H1 (cell line): ENCODE measurements at regions not wholly inside any gene's neighbourhood (a gene's known extent, or its start where the extent isn't known, plus 50 kb on each side); places are given as distances from the start of the nearest gene placed in this dataset.

Experiments
- CTCF ChIA-PET: fragments of 300-600 bp; sonication (Branson Sonifier 250); formaldehyde crosslinking; loops from one replicate; lab custom pipeline; 2021; ENCODE audit not compliant: partially characterized antibody; lab: Charles Lee
- POLR2A ChIA-PET: fragments of 300-600 bp; sonication (Branson Sonifier 250); formaldehyde crosslinking; loops from one replicate; lab custom pipeline; 2021; ENCODE audit warnings: inconsistent platforms; ENCODE audit not compliant: partially characterized antibody; lab: Charles Lee
- DNase-seq, 2 experiments: peaks; one replicate each; pipeline versions ENCODE4 v3.0.0 to v3.0.0-alpha.2; 2010 to 2022; ENCODE audit warnings: low spot score in 2 of 2, low read depth in 1 of 2, mixed read lengths in 1 of 2
- FAIRE-seq: peaks from 2 replicates; lab custom pipeline; 2011; peaks lifted over from hg19 to GRCh38; lab: Jason Lieb, UNC
- H2AFZ ChIP-seq: 2 replicates; pipeline ENCODE4 v1.8.1; 2012; ENCODE audit warnings: low read length, inconsistent platforms
- H2AK5ac ChIP-seq: 2 replicates; pipeline ENCODE4 v1.6.1; 2013; ENCODE audit warnings: low read depth, low read length
- H2BK120ac ChIP-seq: replicated peaks from 2 replicates; pipeline ENCODE3; 2013; ENCODE audit warnings: low read depth, low read length, inconsistent platforms
- H2BK12ac ChIP-seq: 2 replicates; pipeline ENCODE4 v1.6.1; 2013; ENCODE audit warnings: low read depth, low read length
- H2BK15ac ChIP-seq: 2 replicates; pipeline ENCODE4 v1.6.1; 2013; ENCODE audit warnings: low read length
- H2BK20ac ChIP-seq: 2 replicates; pipeline ENCODE4 v1.6.1; 2013; ENCODE audit warnings: low read length
- H2BK5ac ChIP-seq: 2 replicates; pipeline ENCODE4 v1.6.1; 2013; ENCODE audit warnings: low read depth, low read length
- H3K14ac ChIP-seq: 2 replicates; pipeline ENCODE4 v1.6.1; 2013; ENCODE audit warnings: inconsistent platforms; ENCODE audit not compliant: insufficient read length
- H3K18ac ChIP-seq: 2 replicates; pipeline ENCODE4 v1.6.1; 2013; ENCODE audit warnings: low read length; ENCODE audit errors: extremely low read depth
- H3K23ac ChIP-seq: 2 replicates; pipeline ENCODE4 v1.6.1; 2013; ENCODE audit warnings: inconsistent platforms; ENCODE audit not compliant: insufficient read length
- H3K23me2 ChIP-seq: 2 replicates; pipeline ENCODE4 v1.6.1; 2013; ENCODE audit warnings: low read depth, low read length
- H3K27ac ChIP-seq: 2 replicates; pipeline ENCODE4 v1.6.1; 2011; ENCODE audit warnings: low read depth, low read length, inconsistent platforms
- H3K27me3 ChIP-seq, 4 experiments: replicated peaks in 1 of 4; 1 replicate in 1 of 4; 2 replicates in 3 of 4; pipeline versions ENCODE4 v1.6.1 to v1.8.1; 2011 to 2013; ENCODE audit warnings: low read length in 3 of 4, mild to moderate bottlenecking in 3 of 4, inconsistent platforms in 2 of 4, mixed read lengths in 2 of 4, moderate library complexity in 1 of 4; ENCODE audit not compliant: control insufficient read depth in 3 of 4, insufficient read depth in 3 of 4; ENCODE audit errors: extremely low read depth in 1 of 4
- H3K36me3 ChIP-seq, 4 experiments: 2 replicates each; pipeline versions ENCODE4 v1.6.1 to v1.8.1; 2011 to 2013; ENCODE audit warnings: mild to moderate bottlenecking in 4 of 4, low read length in 3 of 4, moderate library complexity in 2 of 4, control low read depth in 1 of 4, inconsistent platforms in 1 of 4; ENCODE audit not compliant: insufficient read depth in 4 of 4, control insufficient read depth in 2 of 4
- H3K4ac ChIP-seq: replicated peaks from 2 replicates; pipeline ENCODE3; 2013; ENCODE audit warnings: low read length, low read depth, mixed read lengths, inconsistent platforms; ENCODE audit not compliant: insufficient read length
- H3K4me1 ChIP-seq, 4 experiments: replicated peaks in 1 of 4; 1 replicate in 1 of 4; 2 replicates in 3 of 4; pipeline versions ENCODE4 v1.6.1 to v1.8.1; 2011 to 2013; ENCODE audit warnings: low read length in 3 of 4, inconsistent platforms in 2 of 4, mixed read lengths in 1 of 4; ENCODE audit not compliant: insufficient read depth in 4 of 4, control insufficient read depth in 3 of 4
- H3K4me2 ChIP-seq, 2 experiments: 2 replicates each; pipeline versions ENCODE4 v1.6.1 to v1.8.1; 2011 to 2013; ENCODE audit warnings: low read depth in 2 of 2, low read length in 2 of 2, control low read depth in 1 of 2, inconsistent platforms in 1 of 2, mild to moderate bottlenecking in 1 of 2; ENCODE audit not compliant: insufficient read depth in 1 of 2
- H3K4me3 ChIP-seq, 4 experiments: fragments of 200-600, 300-600 bp in 1 of 4; sonication (generic), shearing (Covaris generic), sonication (Bioruptor Twin) in 1 of 4; 2 replicates each; pipeline versions ENCODE4 v1.5.1 to v1.8.1; 2011 to 2016; ENCODE audit warnings: low read length in 4 of 4, low read depth in 3 of 4, control low read depth in 2 of 4, inconsistent platforms in 2 of 4, mild to moderate bottlenecking in 2 of 4, mixed read lengths in 1 of 4, moderate library complexity in 1 of 4; ENCODE audit not compliant: insufficient read depth in 2 of 4; ENCODE audit errors: extremely low read depth in 1 of 4
- H3K56ac ChIP-seq: replicated peaks from 2 replicates; pipeline ENCODE3; 2013; ENCODE audit warnings: low read depth, mild to moderate bottlenecking, mixed read lengths, low read length, inconsistent platforms; ENCODE audit not compliant: insufficient read length
- H3K79me1 ChIP-seq: 2 replicates; pipeline ENCODE4 v1.6.1; 2013; ENCODE audit warnings: low read depth, low read length, control low read depth
- H3K79me2 ChIP-seq, 2 experiments: 2 replicates each; pipeline versions ENCODE4 v1.6.1 to v1.8.1; 2012 to 2013; ENCODE audit warnings: low read length in 2 of 2, mild to moderate bottlenecking in 2 of 2, inconsistent platforms in 1 of 2; ENCODE audit not compliant: insufficient read depth in 2 of 2, control insufficient read depth in 1 of 2
- H3K9ac ChIP-seq, 4 experiments: replicated peaks in 1 of 4; 1 replicate in 1 of 4; 2 replicates in 3 of 4; pipeline versions ENCODE4 v1.6.1 to v1.8.1; 2011 to 2013; ENCODE audit warnings: low read depth in 3 of 4, low read length in 3 of 4, control low read depth in 2 of 4, mild to moderate bottlenecking in 2 of 4, moderate library complexity in 2 of 4, inconsistent platforms in 1 of 4; ENCODE audit errors: extremely low read depth in 1 of 4
- H3K9me3 ChIP-seq, 2 experiments: 2 replicates each; pipeline versions ENCODE4 v1.6.1 to v1.8.1; 2012 to 2013; ENCODE audit warnings: mild to moderate bottlenecking in 2 of 2, moderate library complexity in 2 of 2, control low read depth in 1 of 2, inconsistent platforms in 1 of 2, low read depth in 1 of 2, low read length in 1 of 2, mixed read lengths in 1 of 2; ENCODE audit not compliant: insufficient read depth in 2 of 2
- H4K20me1 ChIP-seq, 2 experiments: replicated peaks in 1 of 2; 2 replicates each; pipeline versions ENCODE3 to v1.8.1; 2011 to 2013; ENCODE audit warnings: inconsistent platforms in 2 of 2, low read length in 2 of 2, mild to moderate bottlenecking in 1 of 2; ENCODE audit not compliant: insufficient read depth in 2 of 2, control insufficient read depth in 1 of 2
- H4K5ac ChIP-seq: 2 replicates; pipeline ENCODE4 v1.6.1; 2013; ENCODE audit warnings: low read length, low read depth, mixed read lengths, inconsistent platforms; ENCODE audit not compliant: insufficient read length
- H4K8ac ChIP-seq: 2 replicates; pipeline ENCODE4 v1.8.0; 2013; ENCODE audit warnings: mild to moderate bottlenecking, moderate library complexity, low read length, inconsistent platforms; ENCODE audit not compliant: insufficient read depth; ENCODE audit errors: extremely low read depth
- H4K91ac ChIP-seq: replicated peaks from 2 replicates; pipeline ENCODE3; 2013; ENCODE audit warnings: low read length, mixed read lengths, inconsistent platforms; ENCODE audit not compliant: insufficient read length
- ASH2L ChIP-seq: fragments of 200-600, 300-600 bp; sonication (generic); IDR thresholded peaks from one replicate; pipeline ENCODE4 v1.7.1; 2017; ENCODE audit warnings: low read length
- BCL11A ChIP-seq, 2 experiments: IDR thresholded peaks; one replicate each; pipeline ENCODE4 v1.6.1; 2011; ENCODE audit warnings: low read depth in 2 of 2, low read length in 2 of 2, mild to moderate bottlenecking in 2 of 2
- MAFK ChIP-seq: IDR thresholded peaks from 2 replicates; pipeline ENCODE4 v1.6.1; 2012; ENCODE audit warnings: low read depth, mild to moderate bottlenecking, improper control_type of control experiment, low read length
- NRF1 ChIP-seq: IDR thresholded peaks from 2 replicates; pipeline ENCODE4 v1.6.1; 2011; ENCODE audit warnings: mild to moderate bottlenecking, low read depth, low read length, improper control_type of control experiment
- SAP30 ChIP-seq: fragments of 300-600 bp; sonication (generic); IDR thresholded peaks from 2 replicates; pipeline ENCODE4 v1.7.1; 2012; ENCODE audit warnings: low read length, moderate library complexity, mild to moderate bottlenecking, inconsistent platforms; ENCODE audit not compliant: insufficient read depth, insufficient replicate concordance
- SIRT6 ChIP-seq: IDR thresholded peaks from one replicate; pipeline ENCODE4 v1.7.1; 2012; ENCODE audit warnings: low read length, inconsistent platforms
- SP4 ChIP-seq: IDR thresholded peaks from 2 replicates; pipeline ENCODE4 v1.6.1; 2012; ENCODE audit warnings: low read length, inconsistent platforms
- TAF7 ChIP-seq: optimal IDR thresholded peaks from 2 replicates; pipeline ENCODE3; 2011; ENCODE audit warnings: low read depth, mild to moderate bottlenecking, inconsistent platforms, low read length, moderate library complexity, borderline replicate concordance
- YY1 ChIP-seq: IDR thresholded peaks from 2 replicates; pipeline ENCODE4 v1.6.1; 2011; ENCODE audit warnings: low read depth, mild to moderate bottlenecking, low read length
- WGBS, 2 experiments: shearing (Covaris generic) in 1 of 2; methylation state at CpG; one replicate each; pipeline versions ENCODE4 v1.1.6 to v1.1.7; 2013 to 2015; ENCODE audit warnings: low lambda C conversion rate in 2 of 2, mixed read lengths in 2 of 2, inconsistent platforms in 1 of 2, low coverage in 1 of 2, missing lambda C conversion rate in 1 of 2; ENCODE audit not compliant: insufficient replicate concordance in 2 of 2, insufficient coverage in 1 of 2, insufficient read length in 1 of 2; ENCODE audit errors: extremely low coverage in 1 of 2, missing lambda C conversion rate in 1 of 2; 5-methylcytosine and 5-hydroxymethylcytosine counted together

- POLR2A ChIA-PET = no interaction called here
- H4K91ac ChIP-seq = no peak overlapping the region
Observed at GRCh38 chr12:105588106-105588505, 257.6 kb downstream of the C12orf75 start.

More at GRCh38 chr12:105588106-105588505, 257.6 kb downstream of the C12orf75 start:
- H3K23ac ChIP-seq = no peak overlapping the region
- no peaks in the 10 kb centered on the region for H3K27me3 ChIP-seq
- no peak overlapping the region for H2BK5ac ChIP-seq
- no peak overlapping the region for H3K9ac ChIP-seq
- no peaks in the 10 kb centered on the region for H3K79me1 ChIP-seq
- no peak overlapping the region for H3K27ac ChIP-seq
- H3K9me3 ChIP-seq = no peaks in the 10 kb centered on the region
- H3K4ac ChIP-seq = no peak overlapping the region
- H3K14ac ChIP-seq = no peak overlapping the region
- no peaks in the 10 kb centered on the region for H3K36me3 ChIP-seq
- FAIRE-seq (no peak), DNase-seq (no peak)
- 87% methylated on average over 4 of the region's 4 CpGs; no CpG with 5 or more reads in 1 of the 2 experiments for WGBS, 2 experiments
- H2AK5ac ChIP-seq = no peak overlapping the region
- H2BK120ac ChIP-seq = no peak overlapping the region
- no peak overlapping the region for H3K18ac ChIP-seq
- no peak overlapping the region for H2BK20ac ChIP-seq
- no peak overlapping the region for H2BK12ac ChIP-seq
- no peaks in the 10 kb centered on the region for H3K23me2 ChIP-seq
- CTCF ChIA-PET = no interaction called here
- no peak overlapping the region for H4K5ac ChIP-seq
- H3K56ac ChIP-seq = no peak overlapping the region
- no peaks in the 10 kb centered on the region for H3K4me1 ChIP-seq
- TF ChIP-seq BCL11A (IDR thresholded peaks at IDR 0.05; ENCODE audit: low read depth in 2 of 2, low read length in 2 of 2) = no peak
- no peak for TF ChIP-seq SAP30
- no peak for TF ChIP-seq SIRT6
- no peak for TF ChIP-seq YY1
- TF ChIP-seq ASH2L = no peak
- TF ChIP-seq NRF1 = no peak
- TF ChIP-seq TAF7 = no peak
- no peak for TF ChIP-seq MAFK
- no peak for TF ChIP-seq SP4
- no peaks in the 10 kb centered on the region for H3K79me2 ChIP-seq
- no peak overlapping the region for H2BK15ac ChIP-seq
- no peak overlapping the region for H3K4me3 ChIP-seq
- no peak overlapping the region for H4K8ac ChIP-seq
- no peak overlapping the region for H2AFZ ChIP-seq
- H3K4me2 ChIP-seq = no peak overlapping the region
- no peaks in the 10 kb centered on the region for H4K20me1 ChIP-seq
